Ammon's horn (tissue), 1 donor: ENCODE measurements at regions not wholly inside any gene's neighbourhood (a gene's known extent, or its start where the extent isn't known, plus 50 kb on each side); places are given as distances from the start of the nearest gene placed in this dataset.
A peak's percentile ranks its signal among the peaks of the same experiment; 100 is the strongest.

Experiments
- DNase-seq: peaks from one replicate; pipeline ENCODE4 v3.0.0-alpha.2; 2016; ENCODE audit warnings: low spot score

GRCh38 chr10:123952099-123952498 lies 60.5 kb upstream of the CPXM2 start:
- no peak for DNase-seq

- no peak for DNase-seq
Measured at GRCh38 chr10:123948030-123948823, 56.6 kb upstream of the CPXM2 start.

GRCh38 chr10:123945325-123945920 lies 53.8 kb upstream of the CPXM2 start:
- DNase-seq: peak; percentile 39

- DNase-seq: no peak
Measured at GRCh38 chr10:123944661-123945060, 53.1 kb upstream of the CPXM2 start.

GRCh38 chr10:123943307-123943706 lies 51.7 kb upstream of the CPXM2 start:
- DNase-seq: no peak

GRCh38 chr10:123942114-123942861 lies 50.7 kb upstream of the CPXM2 start:
- DNase-seq: no peak
